ENCODE measurements at regions not wholly inside any gene's neighbourhood (a gene's known extent, or its start where the extent isn't known, plus 50 kb on each side); places are given as distances from the start of the nearest gene placed in this dataset.
"Not testable (repeated sequence)": the region's sequence is repeated elsewhere in the genome, so short reads cannot be mapped to it uniquely, and the experiment has no call there.

DNA sequence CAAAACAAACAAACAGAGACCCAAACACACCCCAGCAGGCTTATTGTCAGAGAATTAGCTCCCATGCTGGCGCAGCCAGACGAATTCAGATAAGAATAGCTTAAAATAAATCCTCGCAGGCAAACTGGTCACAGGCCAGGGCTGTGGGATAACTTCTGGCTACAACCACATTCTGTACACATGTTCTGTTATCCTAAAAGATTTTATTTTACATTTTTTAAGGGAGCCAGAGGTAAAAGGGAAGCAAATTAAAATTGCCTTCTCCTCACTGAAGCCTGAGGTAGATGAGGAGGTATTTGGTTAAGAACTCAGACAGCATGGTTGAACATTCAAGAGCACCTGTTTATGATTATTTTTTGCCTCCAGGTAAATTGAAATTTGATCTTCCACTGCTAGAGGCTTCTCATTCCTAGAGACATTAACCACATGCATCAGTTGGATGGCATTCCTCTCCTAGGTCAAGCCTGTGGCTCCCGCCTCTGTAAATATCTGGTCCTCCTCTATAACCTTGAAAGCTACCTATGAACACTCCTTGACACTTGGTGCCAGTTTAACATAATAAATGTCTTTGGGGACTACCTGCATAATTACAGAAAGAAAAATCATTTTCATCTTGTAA lies 190.3 kb downstream of the SATB1 start:
- no peak for DNase-seq

DNA sequence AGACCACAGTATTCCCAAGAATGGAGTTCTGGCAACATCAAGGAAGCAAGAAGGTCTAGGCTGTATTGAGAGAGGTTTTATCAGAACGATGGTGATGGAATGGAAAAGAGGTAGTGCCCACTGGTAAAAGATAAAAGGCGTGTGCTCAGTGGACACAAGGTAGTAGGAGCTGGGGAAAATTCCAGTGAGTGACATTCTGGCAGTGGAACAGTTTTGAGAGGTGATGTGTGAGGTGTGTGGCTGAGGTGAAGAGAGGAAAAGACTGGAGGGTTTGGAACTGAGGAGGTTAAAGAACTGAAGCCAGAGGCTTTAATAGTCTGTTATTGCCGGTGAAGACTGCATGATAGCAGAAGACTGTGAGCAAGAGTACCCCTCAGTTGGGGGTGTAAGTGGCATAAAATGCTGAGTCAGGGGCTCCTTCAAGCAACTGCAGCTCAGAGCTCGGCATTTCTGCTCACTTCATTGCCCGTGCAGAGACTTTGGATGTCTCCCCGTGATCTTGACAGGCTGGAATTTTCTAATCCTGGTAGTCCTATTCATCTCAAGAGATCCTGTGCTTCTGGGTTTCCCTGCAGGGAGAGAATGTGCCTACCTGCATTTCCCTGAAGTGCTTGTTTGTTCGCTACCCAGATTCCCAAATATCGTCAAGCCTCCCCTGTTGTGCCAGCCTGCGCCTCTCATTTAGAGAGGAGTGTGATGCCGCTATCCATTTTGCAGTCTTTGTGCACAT lies 191.0 kb downstream of the SATB1 start:
- DNase-seq = no peak

DNA sequence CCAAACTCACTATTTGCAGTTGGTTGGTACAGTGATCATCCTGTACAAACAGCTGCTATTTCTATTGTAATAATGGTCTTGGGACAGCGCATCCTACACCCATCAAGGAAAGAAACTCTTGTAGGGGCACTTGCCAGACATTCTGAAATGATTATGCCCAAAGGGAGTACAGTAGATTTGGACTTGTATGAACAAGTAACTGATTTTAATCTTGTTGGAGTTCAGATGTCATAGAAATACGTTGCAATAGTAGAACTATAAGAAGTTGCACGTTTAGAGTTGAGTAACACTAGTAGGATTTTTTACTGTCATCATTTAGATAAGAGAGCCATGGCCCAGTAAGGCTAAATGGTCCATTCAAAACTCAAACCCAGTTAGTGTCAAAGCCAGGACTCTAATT lies 192.8 kb downstream of the SATB1 start:
- DNase-seq = no peak

DNA sequence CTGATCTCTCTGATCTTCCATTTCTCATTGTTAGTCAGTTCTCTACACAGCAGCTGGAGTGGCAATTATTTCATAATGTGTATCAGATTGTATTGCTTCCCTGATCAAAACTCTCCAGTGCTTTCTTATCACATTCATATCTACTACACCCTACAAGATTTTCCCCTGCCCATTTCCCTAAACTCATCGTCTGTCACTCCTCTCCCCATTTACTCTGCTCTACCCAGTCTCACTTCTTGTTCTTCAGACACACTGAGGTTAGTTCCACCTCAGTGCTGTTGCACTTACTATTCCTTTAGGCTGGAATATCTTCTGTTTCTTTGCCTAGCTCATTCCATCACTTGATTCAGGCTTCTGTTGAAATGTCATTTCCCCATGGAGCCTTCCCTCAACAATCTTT lies 197.1 kb downstream of the SATB1 start:
- DNase-seq = no peak

DNA sequence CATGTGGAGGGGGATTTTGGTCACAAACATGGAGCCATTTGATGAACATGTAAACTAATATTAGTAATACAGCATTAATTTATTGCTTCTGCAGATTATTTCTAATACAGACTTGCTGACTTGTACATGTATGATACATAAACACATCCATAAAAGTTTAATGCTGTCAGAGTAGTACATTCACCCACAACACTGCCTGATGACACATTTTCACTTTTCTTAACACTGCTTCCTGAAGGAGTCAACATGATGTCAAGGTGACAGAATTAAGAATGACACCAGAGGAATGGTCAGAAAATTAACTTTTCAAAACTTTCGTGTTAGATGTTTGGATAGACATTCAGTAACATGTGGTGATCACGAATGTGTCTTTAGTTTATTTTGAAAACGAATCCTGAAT lies 199.4 kb downstream of the SATB1 start:
- no peak for DNase-seq

DNA sequence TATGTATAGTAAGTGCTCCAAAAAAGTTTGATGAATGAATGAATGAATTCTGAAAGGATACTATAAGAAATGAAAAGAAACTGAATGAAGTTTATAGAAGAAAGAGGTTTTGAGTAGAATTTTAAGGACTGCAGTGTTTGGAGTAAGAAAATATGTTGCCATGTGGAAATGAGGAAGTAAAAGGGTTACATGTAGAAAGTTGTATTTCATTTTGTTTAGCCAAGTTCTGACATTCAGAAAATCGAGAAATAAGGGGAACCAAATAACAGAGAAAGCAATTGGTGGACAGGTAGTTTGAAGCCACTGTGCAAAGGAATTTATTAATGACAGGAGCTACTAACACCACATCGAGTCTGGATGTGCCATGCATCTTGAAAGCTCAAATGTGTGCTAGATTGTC lies 200.7 kb downstream of the SATB1 start:
- no peak for DNase-seq

DNA sequence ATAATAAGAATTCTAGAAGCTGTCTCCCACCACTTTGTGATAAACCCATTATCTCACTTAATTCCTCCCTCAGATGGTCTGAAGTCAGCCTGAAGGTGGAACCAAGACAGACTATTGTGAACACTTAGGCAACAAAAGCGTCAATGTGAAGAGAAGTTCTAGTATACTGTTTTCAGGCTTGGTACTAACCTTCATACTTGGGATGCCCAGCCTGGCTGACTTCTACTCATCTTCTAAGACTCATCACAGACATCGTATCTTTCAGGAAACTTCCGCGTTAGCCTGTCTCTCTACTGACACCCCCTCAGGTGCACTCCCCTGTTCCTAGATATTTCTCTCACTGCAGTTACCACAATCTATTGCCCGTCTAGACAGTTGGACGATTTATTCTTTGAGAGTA lies 201.2 kb downstream of the SATB1 start:
- DNase-seq = no peak

DNA sequence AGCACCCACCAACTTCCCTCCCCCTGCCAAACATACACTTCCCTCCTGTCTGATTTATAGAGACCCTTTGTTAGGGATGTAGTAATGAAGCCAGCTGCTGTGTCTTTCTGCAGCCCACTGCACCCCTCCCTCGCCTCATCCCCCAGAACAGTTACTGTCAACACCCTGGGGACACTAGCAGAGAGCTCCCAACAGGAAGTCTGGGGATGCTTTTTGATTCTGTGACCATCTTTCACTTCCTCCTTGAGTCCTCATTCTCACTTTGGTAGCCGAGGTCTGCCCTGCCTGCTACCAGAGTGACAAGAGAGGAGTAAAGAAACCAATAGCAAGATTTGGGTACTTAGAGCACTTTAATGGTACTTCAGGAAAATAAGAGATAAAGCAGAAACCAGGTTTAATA lies 201.6 kb downstream of the SATB1 start:
- DNase-seq = no peak

DNA sequence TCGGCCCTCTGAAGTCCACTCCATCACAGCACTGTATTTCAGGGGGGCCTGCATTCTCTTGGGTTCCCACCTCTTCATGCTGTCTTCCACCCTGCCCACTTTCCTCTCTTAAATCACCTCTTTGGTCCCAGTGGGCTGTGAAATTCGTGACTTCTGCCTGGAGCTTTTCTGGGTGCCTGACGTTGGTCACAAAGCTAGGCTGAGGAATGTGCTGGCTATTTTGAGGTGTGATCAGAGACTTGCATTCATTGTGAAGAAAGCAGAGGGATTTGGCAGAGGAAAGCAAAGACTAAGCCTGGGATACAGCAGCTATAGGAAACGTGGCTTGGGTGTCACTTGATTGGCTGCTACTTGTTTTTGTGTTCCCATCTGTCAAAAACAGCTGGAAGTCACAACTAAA lies 202.5 kb downstream of the SATB1 start:
- DNase-seq = no peak

DNA sequence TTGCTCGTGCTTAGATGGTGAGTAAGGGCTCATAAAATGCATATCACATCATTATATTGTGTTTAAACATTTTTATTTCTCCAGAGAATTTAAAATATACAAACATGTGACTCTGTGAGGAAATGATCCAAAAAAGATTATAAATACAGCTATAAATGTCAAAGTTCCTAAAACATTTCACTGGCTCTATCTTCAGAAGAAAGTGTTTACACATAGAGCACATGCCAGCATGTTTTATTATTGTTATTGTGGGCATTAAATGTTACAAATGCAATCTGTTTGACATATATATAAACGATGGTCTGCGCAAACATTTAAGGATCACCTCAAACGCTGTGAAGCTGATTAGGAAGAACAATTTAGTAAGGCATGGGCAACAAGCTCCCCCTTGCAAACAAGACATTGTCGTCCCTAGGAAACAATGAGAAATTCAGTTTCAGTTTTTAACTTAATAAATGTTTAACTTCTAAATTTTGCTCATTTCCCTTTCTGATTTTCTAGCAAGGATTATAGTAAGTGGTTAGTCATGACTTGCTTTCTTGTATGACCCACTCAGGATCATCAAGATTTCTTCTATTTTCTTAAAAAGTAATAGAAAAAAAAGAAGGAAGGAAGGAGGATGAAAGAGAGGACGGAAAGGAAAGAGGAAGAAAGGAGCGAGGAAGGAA lies 207.5 kb downstream of the SATB1 start:
- no peak for DNase-seq

DNA sequence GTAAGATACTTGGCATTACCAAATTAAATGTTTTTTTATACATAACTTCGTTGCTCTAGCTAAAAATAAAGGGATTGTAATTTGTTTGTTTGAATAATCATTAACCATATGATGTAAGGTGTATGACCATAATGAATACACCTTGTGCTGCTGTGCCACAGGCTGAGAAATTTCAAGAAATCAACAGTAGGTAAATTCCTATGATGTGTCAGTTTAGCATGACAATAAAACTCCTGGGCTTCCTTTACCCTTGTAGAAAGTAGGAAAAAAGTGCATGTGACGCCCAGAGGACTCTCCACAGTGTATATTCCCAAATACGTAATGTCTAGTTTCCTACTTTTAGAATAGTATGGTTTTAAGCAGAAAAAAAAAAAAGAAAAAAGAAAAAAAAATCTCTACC lies 208.1 kb downstream of the SATB1 start:
- DNase-seq = no peak

DNA sequence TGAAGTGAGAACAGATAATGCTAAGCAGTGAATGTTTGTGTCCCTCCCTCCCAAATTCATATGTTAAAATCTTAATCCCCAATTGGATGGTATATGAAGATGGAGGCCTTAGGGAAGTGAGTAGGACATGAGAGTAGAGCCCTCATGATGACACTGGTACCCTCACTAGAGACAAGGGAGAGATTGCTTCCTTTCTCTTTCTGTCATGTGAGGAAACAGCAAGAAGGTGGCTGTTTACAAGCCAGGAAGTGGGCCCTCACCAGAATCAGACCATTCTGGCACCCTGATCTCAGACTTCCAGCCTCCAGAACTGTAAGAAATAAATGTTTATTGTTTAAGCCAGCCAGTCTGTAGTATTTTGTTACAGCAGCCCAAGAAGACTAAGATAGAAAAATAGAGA lies 209.5 kb downstream of the SATB1 start:
- DNase-seq = no peak

DNA sequence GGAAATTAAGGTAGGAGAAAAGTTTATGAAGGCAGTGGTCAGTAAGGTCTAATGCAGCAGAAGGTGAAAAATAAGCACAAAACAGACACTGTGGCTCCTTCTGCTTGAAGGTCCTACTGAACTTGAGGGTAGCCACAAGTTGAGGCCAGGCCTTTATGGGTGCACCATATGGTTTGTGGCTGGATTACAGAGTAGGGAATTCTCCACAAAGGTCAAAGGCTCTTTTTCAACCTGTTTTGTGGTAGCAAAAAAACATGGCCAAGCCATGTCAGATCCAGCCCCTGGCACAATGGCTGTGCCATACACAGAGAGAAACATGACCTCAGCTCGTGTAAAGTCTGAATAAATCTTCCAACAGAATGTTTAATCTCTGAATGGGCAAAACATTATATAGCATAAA lies 214.0 kb downstream of the SATB1 start:
- DNase-seq = no peak

DNA sequence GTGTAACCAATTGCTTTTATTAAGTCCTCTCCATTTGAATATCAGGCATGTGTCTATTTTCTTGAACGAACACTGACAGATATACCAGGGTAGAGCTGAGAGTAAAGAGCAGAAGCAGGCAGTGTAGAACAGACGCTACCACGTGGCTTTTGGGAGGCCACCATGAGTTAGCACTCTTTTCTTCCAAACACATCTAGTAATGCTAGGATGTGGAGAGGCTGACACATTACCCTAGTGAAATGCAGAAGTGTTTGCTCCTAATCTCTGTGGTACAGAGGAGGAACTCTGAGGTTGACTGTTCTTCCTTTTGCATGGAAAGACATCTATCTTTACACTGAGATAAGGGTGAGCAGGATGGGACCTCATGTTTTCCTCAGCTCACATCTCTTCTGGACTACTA lies 216.3 kb downstream of the SATB1 start:
- no peak for DNase-seq

DNA sequence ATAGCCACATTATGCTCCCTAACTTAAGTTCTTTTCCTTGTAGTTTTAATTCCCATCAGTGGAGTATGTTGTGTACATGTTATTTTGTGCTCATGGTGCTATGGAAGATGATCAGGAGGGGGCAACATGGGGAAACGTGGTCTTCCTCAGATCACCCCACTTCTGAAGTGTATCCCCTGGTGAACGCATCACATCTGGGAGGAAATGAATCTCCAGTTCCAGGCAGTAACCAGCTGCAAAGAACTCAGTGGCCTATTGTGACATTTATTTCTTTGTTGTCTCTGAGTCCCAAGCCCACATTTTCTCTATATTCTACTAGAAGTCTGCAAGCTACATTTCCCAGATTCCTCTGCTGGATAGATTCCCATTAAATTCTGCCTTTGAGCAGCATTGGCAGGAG lies 217.0 kb downstream of the SATB1 start:
- no peak for DNase-seq

DNA sequence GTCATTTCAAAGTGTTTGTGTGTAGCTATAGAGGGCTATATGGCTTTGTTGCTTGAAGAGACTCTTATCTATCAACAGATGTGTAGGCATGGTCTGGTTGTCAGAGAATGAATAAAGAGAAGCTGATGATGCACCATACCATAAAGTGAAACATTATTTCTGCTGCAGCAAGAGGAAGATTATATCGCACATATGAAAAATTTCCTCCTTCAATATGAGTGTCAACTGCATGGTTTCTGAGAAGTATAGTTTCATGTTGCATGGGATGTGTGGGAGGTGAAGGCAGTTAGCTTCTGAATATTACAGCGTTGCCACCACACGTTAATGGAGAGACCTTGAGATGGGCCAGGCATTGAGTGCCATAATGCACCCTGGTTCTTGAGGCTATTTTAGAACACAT lies 217.9 kb downstream of the SATB1 start:
- no peak for DNase-seq

DNA sequence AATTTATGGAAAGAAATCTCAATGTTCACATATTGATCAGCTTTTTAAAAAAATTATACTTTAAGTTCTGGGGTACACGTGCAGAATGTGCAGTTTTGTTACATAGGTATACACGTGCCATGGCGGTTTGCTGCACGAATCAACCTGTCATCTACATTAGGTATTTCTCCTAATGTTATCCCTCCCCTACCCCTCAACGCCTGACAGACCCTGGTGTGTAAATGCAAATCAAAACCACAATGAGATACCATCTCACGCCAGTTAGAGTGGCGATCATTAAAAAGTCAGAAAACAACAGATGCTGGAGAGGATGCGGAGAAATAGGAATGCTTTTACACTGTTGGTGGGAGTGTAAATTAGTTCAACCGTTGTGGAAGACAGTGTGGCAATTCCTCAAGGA lies 219.4 kb downstream of the SATB1 start:
- not testable (repeated sequence) for DNase-seq

DNA sequence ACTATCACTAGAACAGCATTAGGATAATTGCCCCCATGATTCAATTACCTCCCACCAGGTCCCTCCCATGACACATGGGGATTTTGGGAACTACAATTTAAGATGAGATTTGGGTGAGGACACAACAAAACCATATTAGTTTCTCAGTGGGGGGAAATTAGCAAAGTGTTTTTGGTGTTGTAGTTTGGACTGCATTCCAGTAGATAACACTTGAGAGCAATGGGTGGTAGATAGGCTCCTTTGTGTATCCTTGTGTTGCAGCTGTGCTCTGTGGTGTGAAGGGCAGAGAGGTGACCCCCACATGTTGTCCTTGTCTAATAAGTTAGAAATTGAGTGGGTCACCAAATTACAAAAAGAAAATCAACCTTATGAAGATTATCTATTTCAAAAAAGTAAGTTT lies 223.8 kb downstream of the SATB1 start:
- DNase-seq = no peak

DNA sequence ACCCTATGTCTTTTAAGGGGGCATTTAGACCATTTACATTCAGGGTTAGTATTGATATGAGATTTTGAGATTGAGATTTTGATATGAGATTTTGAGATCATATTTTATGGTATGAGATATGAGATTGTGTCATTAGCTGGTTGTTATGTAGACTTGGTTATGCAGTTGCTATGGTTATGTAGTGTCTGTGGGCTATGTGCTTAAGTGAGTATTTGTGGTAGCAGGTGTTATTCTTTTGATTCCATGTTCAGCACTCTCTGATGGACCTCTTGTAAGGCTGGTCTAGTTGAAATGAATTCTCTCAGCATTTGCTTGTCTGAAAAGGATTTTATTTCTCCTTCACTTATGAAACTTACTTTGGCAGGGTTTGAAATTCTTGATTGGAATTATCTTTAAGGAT lies 225.4 kb downstream of the SATB1 start:
- no peak for DNase-seq

DNA sequence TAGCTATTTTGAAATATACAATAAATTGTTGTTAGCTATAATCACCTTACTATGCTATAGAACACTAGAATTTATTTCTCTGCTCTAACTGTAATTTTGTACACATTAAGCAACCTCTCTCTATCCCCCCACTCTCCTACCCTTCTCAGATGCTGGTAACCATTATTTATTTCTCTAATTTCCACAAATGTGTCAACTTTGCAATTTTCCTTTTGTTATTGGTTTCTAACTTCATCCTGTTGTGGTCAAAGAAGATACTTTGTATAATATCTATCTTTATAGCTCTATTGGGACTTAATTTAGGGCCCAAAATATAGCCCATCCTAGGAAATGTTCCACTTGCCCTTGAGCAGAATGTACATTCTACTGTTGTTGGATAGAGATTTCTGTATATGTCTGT lies 229.3 kb downstream of the SATB1 start:
- no peak for DNase-seq

DNA sequence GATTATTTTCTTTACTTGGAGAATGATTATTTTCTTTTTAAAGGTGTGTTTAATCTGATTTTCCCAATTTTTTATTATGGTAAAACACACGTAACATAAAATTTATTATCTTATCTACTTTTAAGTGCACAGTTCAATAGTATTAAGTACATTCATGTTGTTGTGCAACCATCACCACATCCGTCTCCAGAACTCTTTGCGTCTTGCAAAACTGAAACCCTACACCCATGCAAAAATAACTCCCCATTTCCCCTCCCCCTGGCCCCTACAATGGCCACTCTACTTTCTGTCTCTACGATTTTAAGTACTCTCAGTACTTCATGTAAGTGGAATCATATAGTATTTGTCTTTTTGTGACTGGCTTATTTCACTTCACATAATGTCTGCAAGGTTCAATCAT lies 230.7 kb downstream of the SATB1 start:
- no peak for DNase-seq

DNA sequence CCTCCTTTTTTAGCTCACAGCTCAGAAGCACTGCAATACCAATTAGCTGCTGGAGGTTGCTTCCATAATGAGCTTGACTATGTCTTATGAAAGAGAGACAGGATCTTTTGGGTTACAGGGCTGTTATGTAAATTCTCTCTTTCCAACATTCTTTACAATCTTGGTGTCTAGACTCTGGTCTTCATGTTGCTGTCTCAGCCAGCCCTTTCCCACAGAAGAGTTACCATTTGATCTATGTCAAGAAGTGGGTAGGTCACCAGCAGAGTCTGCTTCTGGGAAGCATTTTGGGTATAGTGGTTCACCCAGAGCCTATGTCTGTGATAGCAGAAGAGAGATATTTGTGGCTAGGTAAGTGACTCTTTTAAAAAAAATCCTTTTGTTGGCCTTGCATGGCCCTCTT lies 234.5 kb downstream of the SATB1 start:
- no peak for DNase-seq

DNA sequence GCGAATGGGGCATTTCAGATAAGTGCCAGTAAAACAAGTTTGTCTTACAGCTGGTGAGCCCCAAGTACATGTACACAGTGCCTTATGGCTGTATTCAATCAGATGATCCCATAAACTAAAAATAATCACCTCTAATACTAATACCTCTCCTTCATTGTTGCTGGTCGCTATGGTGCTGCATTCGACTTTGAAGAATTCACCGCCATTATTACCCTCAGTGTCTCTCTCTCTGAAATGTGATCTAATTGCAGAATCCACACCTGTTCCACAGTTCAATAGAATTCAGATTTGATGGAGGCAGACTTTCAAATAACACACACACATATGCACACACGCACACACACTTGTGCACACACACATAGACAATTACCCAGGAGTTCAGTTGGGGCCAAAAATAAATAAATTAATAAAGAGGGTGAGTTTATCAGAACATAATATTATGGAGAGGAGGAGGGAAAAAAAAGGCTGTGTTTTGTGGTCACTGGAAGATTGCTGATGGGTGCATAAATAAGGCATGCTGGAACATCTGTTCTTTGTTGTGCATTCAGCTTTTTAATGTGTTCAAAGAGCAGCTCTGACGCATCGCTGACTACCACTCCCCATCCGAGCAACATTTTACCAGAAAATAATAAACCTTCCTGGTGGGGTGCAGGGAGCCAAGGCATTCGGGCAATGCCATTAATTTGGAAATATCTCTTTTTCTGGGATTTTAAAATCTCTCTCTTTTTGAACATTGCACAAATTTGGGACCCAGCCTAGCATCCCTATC lies 235.7 kb downstream of the SATB1 start:
- no peak for DNase-seq

DNA sequence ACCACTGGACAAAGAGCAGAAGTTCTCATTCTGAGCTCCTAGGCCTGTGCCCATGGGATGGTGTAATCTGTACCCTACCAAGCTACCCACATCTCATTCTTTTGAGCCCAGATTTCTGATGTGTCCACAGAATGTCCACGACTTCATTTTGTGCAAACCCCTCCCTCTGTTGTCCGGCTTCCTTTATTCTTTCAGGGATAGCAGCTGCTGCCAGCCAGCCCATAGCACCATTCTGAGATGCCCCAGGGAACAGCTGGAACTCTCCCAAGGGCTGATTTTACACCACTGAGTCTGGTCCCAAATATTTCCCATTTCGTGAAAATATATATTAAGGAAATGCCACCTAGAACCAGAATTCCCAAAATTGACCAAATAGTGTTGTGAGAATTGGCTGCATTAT lies 236.6 kb downstream of the SATB1 start:
- no peak for DNase-seq

Data from SW 1271 (cell line).